ENCODE measurements at regions not wholly inside any gene's neighbourhood (a gene's known extent, or its start where the extent isn't known, plus 50 kb on each side); places are given as distances from the start of the nearest gene placed in this dataset.
"Not testable (repeated sequence)": the region's sequence is repeated elsewhere in the genome, so short reads cannot be mapped to it uniquely, and the experiment has no call there.

GRCh38 chr6:106796781-106797180, 167.4 kb downstream of the QRSL1 start:
- no peak for DNase-seq

DNA sequence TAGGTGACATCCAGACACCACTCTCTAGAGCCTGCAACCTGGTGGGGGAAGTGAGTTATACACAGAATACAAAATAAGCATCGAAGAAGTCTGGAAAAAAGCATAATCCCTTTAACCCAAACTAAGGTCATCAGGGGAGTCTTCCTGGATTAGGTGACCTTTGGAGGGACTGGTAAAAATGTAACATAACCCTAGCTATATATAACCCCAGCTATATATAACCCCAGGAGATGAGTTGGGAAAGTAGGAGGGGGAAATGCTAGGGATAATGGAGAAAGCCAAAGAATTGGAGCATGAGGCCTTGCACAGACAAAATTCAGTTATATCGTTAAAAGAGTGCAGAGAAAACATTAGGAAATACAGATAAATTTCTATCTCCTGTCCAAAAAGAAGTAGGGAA, 164.8 kb downstream of the QRSL1 start:
- DNase-seq = no peak

DNA sequence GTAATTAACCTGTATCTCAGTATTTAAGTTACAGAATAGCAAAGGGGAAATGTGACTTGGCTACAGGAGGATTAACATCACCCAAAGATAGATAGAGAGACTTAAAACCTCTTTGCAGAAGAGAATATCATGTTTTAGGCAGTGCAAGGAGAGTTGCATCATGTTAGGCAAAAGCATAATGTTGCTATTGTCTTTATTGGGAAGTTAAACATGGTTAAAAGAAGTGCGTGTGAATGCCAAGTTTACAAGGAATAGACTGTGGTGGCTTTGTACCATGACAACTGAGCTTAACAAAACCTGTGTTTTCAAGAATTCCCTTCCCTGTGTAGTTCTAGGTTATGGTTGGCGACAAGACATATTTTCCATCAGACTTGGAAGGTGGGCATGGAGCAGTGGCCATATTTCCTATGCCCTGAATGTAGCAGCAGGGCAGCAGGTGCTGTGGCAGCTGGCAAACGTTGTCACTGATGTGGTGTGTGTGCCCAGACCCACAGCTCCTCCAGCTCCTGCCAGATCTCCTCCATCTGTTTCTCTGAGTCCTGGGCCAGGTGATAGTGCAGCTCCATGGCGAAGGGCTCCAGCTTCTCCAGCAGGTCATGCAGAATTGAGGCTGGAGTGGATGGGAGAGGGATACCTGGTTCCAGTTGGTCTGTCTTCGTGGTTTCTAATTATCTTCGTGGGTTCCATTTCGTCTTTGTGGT, 163.3 kb downstream of the QRSL1 start:
- no peak for DNase-seq

GRCh38 chr6:106790935-106791334, 161.6 kb downstream of the QRSL1 start:
- no peak for DNase-seq

- no peak for DNase-seq
Observed at GRCh38 chr6:106790149-106790770, 160.9 kb downstream of the QRSL1 start.

DNA sequence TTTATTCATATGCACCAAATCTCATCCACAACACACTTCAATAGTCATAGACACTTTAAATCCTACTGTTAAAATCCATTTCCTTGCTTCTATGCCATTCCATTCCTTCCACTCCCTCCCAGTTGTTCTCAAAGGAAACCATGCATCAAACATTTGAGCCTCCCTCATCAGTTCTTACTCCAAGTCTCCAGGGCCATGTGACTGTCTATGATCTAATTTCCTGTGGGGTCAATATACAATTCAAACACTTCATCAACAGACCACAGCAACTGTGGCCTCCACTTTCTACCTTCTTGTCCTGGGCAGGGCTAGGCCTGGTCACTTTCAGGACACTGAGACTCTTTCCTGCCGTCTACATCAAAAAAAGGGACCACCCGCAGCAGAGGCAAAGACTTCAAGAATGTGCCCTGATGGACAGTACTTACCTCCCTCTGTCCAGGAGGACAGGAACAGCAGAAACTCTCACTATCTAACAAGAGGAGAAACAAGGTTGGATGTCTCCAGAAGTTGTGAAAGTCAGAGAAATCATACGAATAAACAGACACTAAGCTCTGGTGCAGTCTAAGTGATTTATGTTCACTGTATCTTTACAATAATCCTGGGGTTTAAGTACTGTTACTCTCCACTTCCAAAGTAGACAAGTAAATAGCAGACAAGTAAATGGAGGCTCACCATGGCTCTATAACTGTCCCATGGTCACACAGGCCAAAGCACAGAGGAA, 160.2 kb downstream of the QRSL1 start:
- no peak for DNase-seq

DNA sequence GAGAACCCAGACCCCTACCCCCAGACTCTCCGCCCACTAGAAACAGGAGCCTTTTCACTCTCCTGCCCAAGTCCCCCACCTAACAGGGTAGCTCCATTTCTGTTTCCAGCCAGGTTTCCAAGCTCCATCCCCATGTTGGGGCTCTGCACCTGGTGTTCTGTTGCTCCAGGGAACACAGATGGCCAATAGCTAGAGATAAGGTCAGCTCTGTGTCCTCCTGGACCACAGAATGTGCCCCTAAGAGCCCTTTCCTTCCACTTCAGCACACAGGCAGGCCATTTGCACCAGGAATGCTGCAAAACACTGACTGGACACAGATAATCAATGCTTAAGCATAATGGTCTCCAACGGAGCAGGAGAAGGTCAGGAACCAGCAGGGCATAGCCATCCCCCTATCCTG, 159.4 kb downstream of the QRSL1 start:
- no peak for DNase-seq

DNA sequence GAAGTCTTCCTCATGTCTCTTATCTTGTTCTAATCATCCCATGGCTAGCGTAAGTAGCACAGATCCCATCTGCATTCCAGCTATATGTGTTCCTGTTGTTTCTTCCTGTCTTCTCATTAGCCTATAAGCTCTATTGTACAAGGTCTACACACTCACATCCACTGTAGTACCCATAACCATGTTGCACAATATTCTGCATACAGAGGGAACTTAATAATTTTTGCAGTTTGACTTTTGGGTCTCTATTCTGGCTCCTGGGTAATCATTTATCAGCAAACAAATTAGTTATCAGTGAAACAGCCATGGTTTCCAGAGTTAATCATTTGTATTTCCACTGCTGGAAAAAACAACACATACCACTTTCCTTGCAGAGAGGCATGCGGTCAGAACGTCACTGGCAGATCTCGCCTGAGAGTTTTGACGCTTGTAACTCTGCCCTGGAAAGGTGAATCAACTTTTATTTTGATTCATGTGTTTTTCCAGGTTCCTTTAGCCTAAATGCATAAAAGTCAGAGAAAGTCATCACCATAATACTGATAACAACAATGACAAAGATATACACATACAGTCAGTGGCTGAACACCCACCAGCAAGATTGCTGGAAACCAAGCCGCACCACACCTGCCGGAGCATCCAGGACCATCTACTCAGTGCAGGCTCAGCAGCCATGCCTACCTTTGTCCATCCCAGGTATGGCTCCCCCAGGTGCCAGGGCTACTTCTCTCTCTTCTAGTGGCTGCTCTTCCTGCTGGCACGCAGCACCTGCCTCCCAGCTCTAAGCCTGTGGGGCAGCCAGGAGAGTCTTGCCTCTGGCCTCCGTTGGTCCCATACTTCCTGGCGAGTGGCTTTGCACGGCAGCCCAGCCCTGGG, 158.2 kb downstream of the QRSL1 start:
- no peak for DNase-seq

GRCh38 chr6:106785298-106785697, 155.9 kb downstream of the QRSL1 start:
- DNase-seq = no peak

GRCh38 chr6:106783640-106784566, 154.5 kb downstream of the QRSL1 start:
- DNase-seq = no peak

- no peak for DNase-seq
Observed at GRCh38 chr6:106782536-106783285, 153.3 kb downstream of the QRSL1 start.

DNA sequence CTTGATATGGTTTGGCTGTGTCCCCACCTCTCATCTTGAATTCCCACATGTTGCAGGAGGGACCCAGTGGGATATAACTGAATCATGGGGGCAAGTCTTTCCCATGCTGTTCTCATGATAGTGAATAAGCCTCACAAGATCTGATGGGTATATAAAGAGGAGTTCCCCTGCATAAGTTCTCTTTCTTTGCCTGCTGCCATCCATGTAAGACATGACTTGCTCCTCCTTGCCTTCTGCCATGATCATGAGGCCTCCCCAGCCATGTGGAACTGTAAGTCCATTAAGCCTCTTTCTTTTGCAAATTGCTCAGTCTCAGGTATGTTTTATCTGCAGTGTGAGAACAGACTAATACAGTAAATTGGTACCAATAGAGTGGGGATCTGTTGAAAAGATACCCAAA, 150.2 kb downstream of the QRSL1 start:
- DNase-seq = not testable (repeated sequence)

DNA sequence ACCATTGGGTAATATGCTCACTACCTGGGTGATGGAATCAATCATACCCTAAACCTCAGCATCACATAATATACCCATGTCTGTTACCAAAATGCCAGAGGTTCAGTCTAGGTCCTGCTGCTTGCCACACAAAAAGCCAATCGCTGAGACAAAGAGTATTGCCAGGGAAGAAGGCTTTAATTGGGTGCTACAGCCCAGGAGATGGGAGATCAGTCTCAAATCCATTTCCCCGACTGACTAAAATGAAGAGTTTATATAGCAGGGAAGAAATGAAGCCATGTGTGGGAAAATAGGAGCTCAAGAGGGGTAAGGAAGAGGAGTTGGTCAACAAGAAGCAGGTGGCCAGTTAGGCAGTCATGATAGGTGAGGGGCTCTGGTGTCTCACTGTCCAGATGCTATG, 149.6 kb downstream of the QRSL1 start:
- DNase-seq = no peak

DNA sequence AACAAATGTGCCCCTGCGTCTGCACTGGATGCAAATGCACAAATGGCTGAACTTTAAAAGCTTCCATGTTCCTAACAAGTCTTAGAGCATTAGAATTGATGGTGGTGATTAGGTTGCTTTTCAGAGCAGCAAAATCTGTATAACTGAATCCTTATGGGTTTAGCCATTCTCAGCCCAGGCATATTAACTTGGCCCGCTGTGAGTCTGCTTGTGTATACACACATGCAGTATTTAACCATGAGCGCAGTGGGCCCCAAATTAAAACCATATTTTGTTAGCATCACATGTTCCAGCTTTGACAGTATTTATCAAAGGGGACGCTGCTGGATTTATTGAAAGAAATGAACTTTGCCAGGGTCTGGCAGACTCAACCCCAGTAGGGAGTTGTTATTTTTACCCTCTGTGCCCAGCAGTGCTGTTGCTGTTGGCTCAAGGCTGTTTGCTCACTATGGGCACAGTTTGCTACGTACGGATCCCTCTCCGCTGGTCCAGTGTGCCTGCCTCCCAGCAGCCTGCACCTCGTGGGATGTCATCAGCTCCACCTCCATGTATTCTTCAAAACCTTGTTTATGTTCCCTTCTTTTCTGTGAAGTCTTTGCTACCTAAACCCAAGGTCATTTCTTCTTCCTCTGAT, 144.7 kb downstream of the QRSL1 start:
- DNase-seq = no peak

DNA sequence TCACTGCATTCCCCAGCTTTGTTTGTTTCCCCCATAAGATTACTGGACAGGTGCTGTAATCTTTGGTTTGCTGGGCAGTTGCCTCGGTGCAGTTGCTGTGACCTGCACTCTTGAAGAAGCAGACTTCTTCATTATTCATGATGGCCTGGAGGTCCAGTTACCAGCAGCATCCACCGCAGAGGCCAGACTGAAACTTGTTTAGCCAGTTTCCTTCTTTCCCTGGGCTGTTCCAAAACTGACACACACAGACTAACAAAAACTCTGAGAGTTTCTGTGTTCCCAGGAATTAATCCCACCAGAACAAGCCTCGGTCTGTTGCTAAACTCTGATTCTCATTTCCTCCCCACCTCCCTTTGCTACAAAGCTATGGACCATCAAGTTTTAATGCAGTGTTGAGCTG, 144.1 kb downstream of the QRSL1 start:
- no peak for DNase-seq

DNA sequence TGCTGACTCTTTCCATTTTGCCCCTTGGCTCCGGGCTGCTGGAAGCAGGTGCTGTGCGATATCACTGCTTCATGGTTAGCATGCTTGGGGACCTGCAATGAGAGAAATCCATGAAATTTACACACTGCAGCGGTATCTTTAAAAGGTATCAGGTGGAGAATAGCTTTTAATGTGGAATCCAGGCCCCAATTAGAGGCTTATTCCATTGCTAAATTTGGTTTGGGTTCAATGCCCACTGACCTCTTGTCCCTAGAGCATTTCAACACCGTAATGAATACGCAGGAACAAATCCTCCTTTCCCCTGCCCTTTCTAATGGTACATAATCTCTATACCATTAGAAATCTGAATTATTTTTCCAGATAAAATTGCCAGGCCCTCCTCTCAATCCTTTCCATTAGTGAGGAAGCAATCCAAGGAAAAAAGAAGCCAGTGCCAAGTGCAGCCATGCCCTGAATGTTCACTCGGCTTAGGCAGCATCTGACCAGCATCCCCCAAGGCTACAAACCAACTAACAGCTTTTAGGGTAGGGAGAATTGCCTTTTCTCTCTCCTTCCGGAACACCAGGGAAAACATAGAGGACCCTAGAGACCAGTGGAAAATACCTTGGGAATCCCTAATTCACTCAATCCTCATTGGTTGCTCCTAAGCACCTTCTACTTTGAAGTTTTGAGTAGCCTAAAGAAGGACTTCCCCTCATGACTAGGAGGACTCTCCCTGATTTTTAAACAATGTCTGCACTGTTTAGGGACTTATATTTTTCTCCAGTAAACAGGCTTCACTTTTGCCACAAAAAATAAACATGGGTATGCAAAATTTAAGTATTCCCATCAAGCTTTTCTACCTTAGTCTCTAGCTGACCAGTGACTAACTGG, 143.1 kb downstream of the QRSL1 start:
- DNase-seq = no peak

- no peak for DNase-seq
Observed at GRCh38 chr6:106771822-106772221, 142.4 kb downstream of the QRSL1 start.

GRCh38 chr6:106770663-106771062, 141.3 kb downstream of the QRSL1 start:
- DNase-seq = no peak

GRCh38 chr6:106770081-106770480, 140.7 kb downstream of the QRSL1 start:
- no peak for DNase-seq

GRCh38 chr6:106767271-106767670, 137.9 kb downstream of the QRSL1 start:
- no peak for DNase-seq
